SU-DHL-6 (cell line): ENCODE measurements at regions not wholly inside any gene's neighbourhood (a gene's known extent, or its start where the extent isn't known, plus 50 kb on each side); places are given as distances from the start of the nearest gene placed in this dataset.

Experiments used
- EZH2phosphoT487 ChIP-seq: fragments of 200-600 bp; sonication (generic), shearing (Covaris generic); conservative IDR thresholded peaks from 2 replicates; pipeline ENCODE4 v1.6.1; 2018; ENCODE audit warnings: mild to moderate bottlenecking, antibody characterized with exemption, low read length, moderate library complexity, mixed read lengths
- TF ChIP-seq, protein P1 (sequence below): fragments of 200-600 bp; sonication (generic); IDR thresholded peaks from one replicate; pipeline ENCODE4 v1.5.1; 2017; ENCODE audit warnings: antibody characterized with exemption, mild to moderate bottlenecking, low read length, moderate library complexity; ENCODE audit not compliant: insufficient read depth, poor library complexity, severe bottlenecking

DNA sequence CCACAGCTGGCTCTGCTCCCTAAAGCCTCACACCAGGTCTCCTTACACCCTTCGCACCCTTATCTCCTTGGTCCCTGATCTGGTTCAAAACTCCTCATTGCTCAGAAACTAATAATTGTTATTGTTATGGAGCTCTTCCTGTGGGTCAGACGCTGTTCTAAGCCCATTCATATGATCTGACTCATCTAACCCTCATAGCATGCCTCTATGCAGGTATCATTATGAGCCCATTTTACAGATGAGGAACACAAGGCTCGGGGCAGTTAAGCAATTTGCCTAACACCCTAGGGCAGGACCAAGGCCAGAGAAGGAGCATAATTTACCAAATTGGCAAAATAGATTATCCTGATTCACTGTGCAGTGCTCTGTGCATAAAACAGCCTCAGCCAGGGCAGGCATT lies 51.8 kb upstream of the CCDC167 start:
- TF ChIP-seq, protein P1, sequence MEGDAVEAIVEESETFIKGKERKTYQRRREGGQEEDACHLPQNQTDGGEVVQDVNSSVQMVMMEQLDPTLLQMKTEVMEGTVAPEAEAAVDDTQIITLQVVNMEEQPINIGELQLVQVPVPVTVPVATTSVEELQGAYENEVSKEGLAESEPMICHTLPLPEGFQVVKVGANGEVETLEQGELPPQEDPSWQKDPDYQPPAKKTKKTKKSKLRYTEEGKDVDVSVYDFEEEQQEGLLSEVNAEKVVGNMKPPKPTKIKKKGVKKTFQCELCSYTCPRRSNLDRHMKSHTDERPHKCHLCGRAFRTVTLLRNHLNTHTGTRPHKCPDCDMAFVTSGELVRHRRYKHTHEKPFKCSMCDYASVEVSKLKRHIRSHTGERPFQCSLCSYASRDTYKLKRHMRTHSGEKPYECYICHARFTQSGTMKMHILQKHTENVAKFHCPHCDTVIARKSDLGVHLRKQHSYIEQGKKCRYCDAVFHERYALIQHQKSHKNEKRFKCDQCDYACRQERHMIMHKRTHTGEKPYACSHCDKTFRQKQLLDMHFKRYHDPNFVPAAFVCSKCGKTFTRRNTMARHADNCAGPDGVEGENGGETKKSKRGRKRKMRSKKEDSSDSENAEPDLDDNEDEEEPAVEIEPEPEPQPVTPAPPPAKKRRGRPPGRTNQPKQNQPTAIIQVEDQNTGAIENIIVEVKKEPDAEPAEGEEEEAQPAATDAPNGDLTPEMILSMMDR = no peak
- no peak for TF ChIP-seq EZH2phosphoT487
